ENCODE measurements at regions not wholly inside any gene's neighbourhood (a gene's known extent, or its start where the extent isn't known, plus 50 kb on each side); places are given as distances from the start of the nearest gene placed in this dataset.

DNA sequence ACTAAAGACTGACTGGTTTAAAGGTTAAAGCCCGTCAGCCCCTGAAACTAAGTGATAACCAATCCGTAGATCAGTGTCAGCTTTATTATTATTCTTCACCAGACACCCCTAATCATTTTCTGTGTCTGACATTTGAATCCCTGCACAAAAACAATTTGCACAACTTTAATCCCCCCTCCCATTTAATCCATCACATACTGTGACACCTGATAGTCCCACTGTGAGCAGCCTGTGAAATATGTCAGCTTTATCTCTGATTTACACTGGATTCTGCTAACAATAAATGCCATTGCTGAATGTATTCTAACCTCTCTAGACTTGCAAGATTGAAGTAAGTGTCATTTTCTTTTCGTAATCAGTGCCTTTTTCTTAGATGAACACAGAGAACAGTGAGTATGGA is 2089.0 kb upstream of the RAG2 start:
- no peak overlapping the region for H3K9ac ChIP-seq (ENCODE audit: low read length)
- Mint-ChIP-seq H3K4me1 (ENCODE audit: low read depth, unreplicated experiment) (peaks cover 3% of the 10 kb centered on the region), H3K27me3 (ENCODE audit: low read depth, unreplicated experiment) (peaks cover 2% of the 10 kb centered on the region), H3K27ac (ENCODE audit: unreplicated experiment) (no peak overlapping the region), H3K4me3 (ENCODE audit: unreplicated experiment) (no peak overlapping the region), H3K36me3 (ENCODE audit: low read depth, unreplicated experiment) (no peaks in the 10 kb centered on the region), H3K9me3 (ENCODE audit: unreplicated experiment) (no peaks in the 10 kb centered on the region)
- H3K36me3 ChIP-seq (ENCODE audit: insufficient read depth, low read length), result no peaks in the 10 kb centered on the region
- H3K4me3 ChIP-seq (ENCODE audit: insufficient read depth, low read depth, low read length), result no peak overlapping the region
- H3K4me2 ChIP-seq (ENCODE audit: low read length), result no peak overlapping the region
- no peak overlapping the region for H3K27ac ChIP-seq (ENCODE audit: low read depth, low read length)
- H2AFZ ChIP-seq (ENCODE audit: low read depth, low read length), result no peak overlapping the region
- no peak for DNase-seq (ENCODE audit: low read depth)
- FAIRE-seq, result no peak
- H3K4me1 ChIP-seq (ENCODE audit: insufficient read depth, low read length), result no peaks in the 10 kb centered on the region
- no peaks in the 10 kb centered on the region for H3K9me3 ChIP-seq (ENCODE audit: insufficient read depth, low read depth, low read length)
- no peaks in the 10 kb centered on the region for H4K20me1 ChIP-seq (ENCODE audit: insufficient read depth, low read length)
- no peak for TF ChIP-seq EZH2 (IDR thresholded peaks at IDR 0.05; ENCODE audit: insufficient read depth, low read length)
- TF ChIP-seq, protein P1, sequence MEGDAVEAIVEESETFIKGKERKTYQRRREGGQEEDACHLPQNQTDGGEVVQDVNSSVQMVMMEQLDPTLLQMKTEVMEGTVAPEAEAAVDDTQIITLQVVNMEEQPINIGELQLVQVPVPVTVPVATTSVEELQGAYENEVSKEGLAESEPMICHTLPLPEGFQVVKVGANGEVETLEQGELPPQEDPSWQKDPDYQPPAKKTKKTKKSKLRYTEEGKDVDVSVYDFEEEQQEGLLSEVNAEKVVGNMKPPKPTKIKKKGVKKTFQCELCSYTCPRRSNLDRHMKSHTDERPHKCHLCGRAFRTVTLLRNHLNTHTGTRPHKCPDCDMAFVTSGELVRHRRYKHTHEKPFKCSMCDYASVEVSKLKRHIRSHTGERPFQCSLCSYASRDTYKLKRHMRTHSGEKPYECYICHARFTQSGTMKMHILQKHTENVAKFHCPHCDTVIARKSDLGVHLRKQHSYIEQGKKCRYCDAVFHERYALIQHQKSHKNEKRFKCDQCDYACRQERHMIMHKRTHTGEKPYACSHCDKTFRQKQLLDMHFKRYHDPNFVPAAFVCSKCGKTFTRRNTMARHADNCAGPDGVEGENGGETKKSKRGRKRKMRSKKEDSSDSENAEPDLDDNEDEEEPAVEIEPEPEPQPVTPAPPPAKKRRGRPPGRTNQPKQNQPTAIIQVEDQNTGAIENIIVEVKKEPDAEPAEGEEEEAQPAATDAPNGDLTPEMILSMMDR (IDR thresholded peaks at IDR 0.05; ENCODE audit: insufficient read depth, low read depth, low read length), result no peak
- no peaks in the 10 kb centered on the region for H3K27me3 ChIP-seq (ENCODE audit: insufficient read depth, low read length)
- no peaks in the 10 kb centered on the region for H3K79me2 ChIP-seq (ENCODE audit: insufficient read depth, low read length)

DNA sequence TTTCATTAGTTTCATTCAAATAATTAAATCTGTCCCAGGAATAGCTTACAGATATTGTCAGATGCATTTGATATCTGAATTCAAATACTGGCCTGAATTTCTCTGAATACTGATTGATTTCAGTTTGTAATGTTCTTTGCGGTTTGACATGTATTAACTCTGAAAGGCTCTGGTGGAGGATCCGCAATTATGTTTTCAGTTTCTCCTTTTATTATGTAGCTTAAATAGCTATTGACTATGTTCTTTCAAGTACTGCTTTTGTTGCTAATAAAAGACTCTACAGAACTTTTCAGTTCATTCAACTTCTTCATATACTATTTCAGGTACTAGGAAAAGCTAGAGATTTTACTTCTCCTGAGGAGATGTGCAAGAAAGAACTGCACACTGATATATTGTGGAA is 2085.4 kb upstream of the RAG2 start:
- no peak overlapping the region for H3K27ac Mint-ChIP-seq (ENCODE audit: unreplicated experiment)
- peaks cover 2% of the 10 kb centered on the region for H3K27me3 Mint-ChIP-seq (ENCODE audit: low read depth, unreplicated experiment)
- FAIRE-seq, result no peak
- H3K4me2 ChIP-seq (ENCODE audit: low read length), result no peak overlapping the region
- H3K9ac ChIP-seq (ENCODE audit: low read length), result no peak overlapping the region
- H3K4me3 ChIP-seq (ENCODE audit: insufficient read depth, low read depth, low read length), result no peak overlapping the region
- no peaks in the 10 kb centered on the region for H3K79me2 ChIP-seq (ENCODE audit: insufficient read depth, low read length)
- no peaks in the 10 kb centered on the region for H3K36me3 ChIP-seq (ENCODE audit: insufficient read depth, low read length)
- no peak overlapping the region for H3K4me3 Mint-ChIP-seq (ENCODE audit: unreplicated experiment)
- no peaks in the 10 kb centered on the region for H3K9me3 Mint-ChIP-seq (ENCODE audit: unreplicated experiment)
- H3K4me1 Mint-ChIP-seq (ENCODE audit: low read depth, unreplicated experiment), result no peaks in the 10 kb centered on the region
- no peak for TF ChIP-seq EZH2 (IDR thresholded peaks at IDR 0.05; ENCODE audit: insufficient read depth, low read length)
- no peak overlapping the region for H2AFZ ChIP-seq (ENCODE audit: low read depth, low read length)
- H3K27ac ChIP-seq (ENCODE audit: low read depth, low read length), result no peak overlapping the region
- H3K36me3 Mint-ChIP-seq (ENCODE audit: low read depth, unreplicated experiment), result no peaks in the 10 kb centered on the region
- H3K9me3 ChIP-seq (ENCODE audit: insufficient read depth, low read depth, low read length), result no peaks in the 10 kb centered on the region
- H4K20me1 ChIP-seq (ENCODE audit: insufficient read depth, low read length), result no peaks in the 10 kb centered on the region
- no peaks in the 10 kb centered on the region for H3K4me1 ChIP-seq (ENCODE audit: insufficient read depth, low read length)
- H3K27me3 ChIP-seq (ENCODE audit: insufficient read depth, low read length), result no peaks in the 10 kb centered on the region
- DNase-seq (ENCODE audit: low read depth), result no peak

GRCh38 chr11:38680746-38681145 is 2082.7 kb upstream of the RAG2 start:
- Histone ChIP-seq H3K27ac (ENCODE audit: low read depth, low read length) (no peak overlapping the region), H2AFZ (ENCODE audit: low read depth, low read length) (no peak overlapping the region), H3K4me2 (ENCODE audit: low read length) (no peak overlapping the region), H3K27me3 (ENCODE audit: insufficient read depth, low read length) (no peaks in the 10 kb centered on the region), H3K4me1 (ENCODE audit: insufficient read depth, low read length) (no peaks in the 10 kb centered on the region), H3K36me3 (ENCODE audit: insufficient read depth, low read length) (no peaks in the 10 kb centered on the region), H4K20me1 (ENCODE audit: insufficient read depth, low read length) (no peaks in the 10 kb centered on the region), H3K79me2 (ENCODE audit: insufficient read depth, low read length) (no peaks in the 10 kb centered on the region), H3K9me3 (ENCODE audit: insufficient read depth, low read depth, low read length) (no peaks in the 10 kb centered on the region), H3K4me3 (ENCODE audit: insufficient read depth, low read depth, low read length) (no peak overlapping the region), H3K9ac (ENCODE audit: low read length) (no peak overlapping the region)
- FAIRE-seq, result no peak
- no peak for TF ChIP-seq EZH2 (IDR thresholded peaks at IDR 0.05; ENCODE audit: insufficient read depth, low read length)
- TF ChIP-seq, protein P1 (IDR thresholded peaks at IDR 0.05; ENCODE audit: insufficient read depth, low read depth, low read length), result no peak
- no peaks in the 10 kb centered on the region for H3K4me1 Mint-ChIP-seq (ENCODE audit: low read depth, unreplicated experiment)
- H3K4me3 Mint-ChIP-seq (ENCODE audit: unreplicated experiment), result no peak overlapping the region
- no peaks in the 10 kb centered on the region for H3K36me3 Mint-ChIP-seq (ENCODE audit: low read depth, unreplicated experiment)
- H3K9me3 Mint-ChIP-seq (ENCODE audit: unreplicated experiment), result no peaks in the 10 kb centered on the region
- no peaks in the 10 kb centered on the region for H3K27me3 Mint-ChIP-seq (ENCODE audit: low read depth, unreplicated experiment)
- H3K27ac Mint-ChIP-seq (ENCODE audit: unreplicated experiment), result no peak overlapping the region
- no peak for DNase-seq (ENCODE audit: low read depth)
